K562 (cell line): ENCODE measurements at regions not wholly inside any gene's neighbourhood (a gene's known extent, or its start where the extent isn't known, plus 50 kb on each side); places are given as distances from the start of the nearest gene placed in this dataset.

Source experiments
- ATAC-seq: fragments of 200-7000 bp; cut with Tn5 transposase; 3 replicates; pipeline ENCODE4 v1.9.1; 2020; ENCODE audit warnings: moderate library complexity
- BruUV-seq: library from RNA; stranded (reverse); fragments of 400-500 nt; replicated peaks from 2 replicates; lab custom pipeline; 2021; lab: Mats Ljungman, UMichigan
- CTCF ChIA-PET: fragments of 300-600 bp; formaldehyde crosslinking; extraction: SDS; loops from one replicate; lab custom pipeline; 2021; ENCODE audit warnings: low intra/inter-chr PET ratio; lab: Yijun Ruan, JAX
- POLR2A ChIA-PET: fragments of 300-600, 350-650 bp; sonication (Branson Sonifier 250); formaldehyde crosslinking; extraction: SDS; loops from one replicate; lab custom pipeline; 2021; ENCODE audit warnings: antibody characterized with exemption, inconsistent platforms; lab: Yijun Ruan, JAX
- DNase-seq, 4 experiments: peaks; one replicate each; pipeline versions ENCODE4 v3.0.0 to v3.0.0-alpha.2; 2011 to 2018; ENCODE audit warnings: low spot score in 3 of 4, mixed read lengths in 3 of 4; ENCODE audit errors: extremely low read depth in 1 of 4
- FAIRE-seq: peaks from 2 replicates; lab custom pipeline; 2011; peaks lifted over from hg19 to GRCh38; lab: Jason Lieb, UNC
- H2AFZ ChIP-seq: 2 replicates; pipeline ENCODE4 v1.6.0; 2011; ENCODE audit warnings: low read depth, low read length, control low read depth, inconsistent platforms
- H3K27ac ChIP-seq: fragments of 200-600 bp; 3 replicates; pipeline ENCODE4 v1.8.0; 2011; ENCODE audit warnings: low read depth, mild to moderate bottlenecking, control low read depth, inconsistent platforms, low read length, moderate library complexity, mixed read lengths; ENCODE audit errors: extremely low read depth
- H3K27me3 ChIP-seq, 2 experiments: fragments of 300-600 bp in 1 of 2; 2 replicates in 1 of 2; 3 replicates in 1 of 2; pipeline versions ENCODE4 v1.6.0 to v1.8.0; 2011; ENCODE audit warnings: inconsistent platforms in 2 of 2, low read length in 2 of 2, mild to moderate bottlenecking in 1 of 2, mixed read lengths in 1 of 2, moderate library complexity in 1 of 2; ENCODE audit not compliant: control insufficient read depth in 2 of 2, insufficient read depth in 2 of 2
- H3K36me3 ChIP-seq: fragments of 300-600 bp; 3 replicates; pipeline ENCODE4 v1.8.0; 2011; ENCODE audit warnings: mild to moderate bottlenecking, low read length, inconsistent platforms; ENCODE audit not compliant: control insufficient read depth, insufficient read depth
- H3K4me1 ChIP-seq, 2 experiments: fragments of 200-600 bp in 1 of 2; replicated peaks in 1 of 2; 2 replicates in 1 of 2; 3 replicates in 1 of 2; pipeline versions ENCODE4 v1.5.1 to v1.8.0; 2011; ENCODE audit warnings: inconsistent platforms in 2 of 2, low read length in 2 of 2, mild to moderate bottlenecking in 1 of 2, mixed read lengths in 1 of 2, moderate library complexity in 1 of 2; ENCODE audit not compliant: control insufficient read depth in 2 of 2, insufficient read depth in 2 of 2
- H3K4me2 ChIP-seq: 2 replicates; pipeline ENCODE4 v1.6.1; 2011; ENCODE audit warnings: low read length, control low read depth, inconsistent platforms, mixed read lengths; ENCODE audit not compliant: insufficient read depth
- H3K4me3 ChIP-seq: fragments of 200-600 bp; sonication (generic), shearing (Covaris generic); 2 replicates; pipeline ENCODE4 v1.5.1; 2016; ENCODE audit warnings: control low read depth, inconsistent platforms
- H3K79me2 ChIP-seq: fragments of 200-600 bp; 3 replicates; pipeline ENCODE4 v1.8.0; 2011; ENCODE audit warnings: low read length, inconsistent platforms; ENCODE audit not compliant: control insufficient read depth, insufficient read depth
- H3K9ac ChIP-seq, 2 experiments: 2 replicates each; pipeline versions ENCODE4 v1.6.0 to v1.6.1; 2011; ENCODE audit warnings: low read depth in 2 of 2, low read length in 2 of 2, control low read depth in 1 of 2, inconsistent platforms in 1 of 2, mild to moderate bottlenecking in 1 of 2, mixed read lengths in 1 of 2; ENCODE audit not compliant: insufficient read depth in 1 of 2
- H3K9me1 ChIP-seq: one replicate; pipeline ENCODE4 v1.6.0; 2011; ENCODE audit warnings: inconsistent platforms, mild to moderate bottlenecking, low read length, moderate library complexity; ENCODE audit not compliant: control insufficient read depth, insufficient read depth
- H3K9me3 ChIP-seq: replicated peaks from 2 replicates; pipeline ENCODE4 v1.5.1; 2011; ENCODE audit warnings: low read depth, low read length, inconsistent platforms; ENCODE audit not compliant: control insufficient read depth, insufficient read depth
- H4K20me1 ChIP-seq: replicated peaks from 2 replicates; pipeline ENCODE4 v1.6.1; 2011; ENCODE audit warnings: low read length, inconsistent platforms, mixed read lengths; ENCODE audit not compliant: control insufficient read depth, insufficient read depth
- CEBPG ChIP-seq, 3 experiments: fragments of 200-800 bp in 1 of 3; sonication (Bioruptor generic) in 1 of 3; sonication (generic) in 1 of 3; formaldehyde crosslinking in 1 of 3; IDR thresholded peaks in 2 of 3; conservative IDR thresholded peaks in 1 of 3; 2 replicates each; pipeline versions ENCODE4 v1.6.1 to v1.8.0; 2016 to 2022; ENCODE audit warnings: missing compliant biosample characterization in 2 of 3, missing genetic modification characterization in 2 of 3, mild to moderate bottlenecking in 1 of 3, missing genetic modification reagents in 1 of 3
- CHD4 ChIP-seq: fragments of 200-600 bp; sonication (generic); IDR thresholded peaks from 3 replicates; pipeline ENCODE4 v1.6.1; 2012; ENCODE audit warnings: low read depth, mild to moderate bottlenecking, mixed read lengths, low read length, inconsistent platforms; ENCODE audit not compliant: insufficient read depth, insufficient replicate concordance, poor library complexity, severe bottlenecking
- DDX20 ChIP-seq: fragments of 450-650 bp; IDR thresholded peaks from 2 replicates; pipeline ENCODE4 v1.6.1; 2016; ENCODE audit warnings: missing genetic modification characterization, low read depth, mild to moderate bottlenecking, missing compliant biosample characterization, moderate library complexity
- ESRRB ChIP-seq: fragments of 250-450 bp; sonication (Bioruptor Pico); IDR thresholded peaks from 2 replicates; pipeline ENCODE4 v1.5.0; 2020; ENCODE audit warnings: mild to moderate bottlenecking, moderate library complexity, borderline replicate concordance
- ETV5 ChIP-seq: sonication (generic); formaldehyde crosslinking; IDR thresholded peaks from 2 replicates; pipeline ENCODE4 v1.4.0; 2020; ENCODE audit warnings: low read depth, mild to moderate bottlenecking, missing genetic modification reagents
- HNRNPLL ChIP-seq: fragments of 200-400 bp; formaldehyde crosslinking; IDR thresholded peaks from 2 replicates; pipeline ENCODE4 v1.6.1; 2017; ENCODE audit warnings: low read length, low read depth, mild to moderate bottlenecking; ENCODE audit not compliant: poor library complexity, severe bottlenecking
- KDM2B ChIP-seq: fragments of 250-450 bp; sonication (Bioruptor Pico); IDR thresholded peaks from 2 replicates; pipeline ENCODE4 v1.8.0; 2021; ENCODE audit warnings: mild to moderate bottlenecking, moderate library complexity
- SP1 ChIP-seq: sonication (generic); formaldehyde crosslinking; IDR thresholded peaks from 2 replicates; pipeline ENCODE4 v1.8.1; 2022; ENCODE audit warnings: mild to moderate bottlenecking, missing genetic modification reagents
- TCFL5 ChIP-seq: fragments of 250-450 bp; sonication (Bioruptor Pico); conservative IDR thresholded peaks from 2 replicates; pipeline ENCODE4 v1.6.1; 2021; ENCODE audit warnings: mild to moderate bottlenecking, moderate library complexity, matching md5 sums
- ZFX ChIP-seq: sonication (generic); formaldehyde crosslinking; IDR thresholded peaks from 2 replicates; pipeline ENCODE4 v1.8.0; 2022; ENCODE audit warnings: mild to moderate bottlenecking, missing genetic modification reagents, moderate library complexity
- ZNF140 ChIP-seq: fragments of 250-450 bp; sonication (Bioruptor Pico); IDR thresholded peaks from 2 replicates; pipeline ENCODE4 v1.8.0; 2021; ENCODE audit warnings: moderate library complexity, mild to moderate bottlenecking, inconsistent platforms
- ZNF224 ChIP-seq: sonication (generic); formaldehyde crosslinking; IDR thresholded peaks from 2 replicates; pipeline ENCODE4 v1.8.0; 2022; ENCODE audit warnings: mild to moderate bottlenecking, missing genetic modification reagents
- WGBS: fragments of 100-300 bp; shearing (Covaris generic); methylation state at CpG from one replicate; pipeline ENCODE4 v1.1.6; 2016; ENCODE audit warnings: low coverage, mixed read lengths; ENCODE audit not compliant: insufficient coverage; ENCODE audit errors: missing lambda C conversion rate; 5-methylcytosine and 5-hydroxymethylcytosine counted together
- in situ Hi-C: fragments of 300-500 bp; cut with MboI; formaldehyde crosslinking; loops from 4 replicates; pipeline ENCODE4 v1.15.0; 2018; ENCODE audit warnings: inconsistent platforms, mixed read lengths
- intact Hi-C: fragments of 100-400 bp; cut with micrococcal nuclease; formaldehyde crosslinking; loops from 2 replicates; pipeline ENCODE4 v1.14.2; 2022
- TF ChIP-seq, protein P1 (sequence below): IDR thresholded peaks from 2 replicates; pipeline ENCODE4 v1.6.1; 2014; ENCODE audit warnings: antibody characterized with exemption
- TF ChIP-seq, protein P2 (sequence below), 2 experiments: fragments of 450-650 bp in 1 of 2; sonication (generic) in 1 of 2; formaldehyde crosslinking in 1 of 2; IDR thresholded peaks in 1 of 2; conservative IDR thresholded peaks in 1 of 2; 2 replicates each; pipeline versions ENCODE4 v1.6.1 to v1.8.1; 2016 to 2023; ENCODE audit warnings: mild to moderate bottlenecking in 2 of 2, moderate library complexity in 2 of 2, inconsistent platforms in 1 of 2, missing genetic modification reagents in 1 of 2

DNA sequence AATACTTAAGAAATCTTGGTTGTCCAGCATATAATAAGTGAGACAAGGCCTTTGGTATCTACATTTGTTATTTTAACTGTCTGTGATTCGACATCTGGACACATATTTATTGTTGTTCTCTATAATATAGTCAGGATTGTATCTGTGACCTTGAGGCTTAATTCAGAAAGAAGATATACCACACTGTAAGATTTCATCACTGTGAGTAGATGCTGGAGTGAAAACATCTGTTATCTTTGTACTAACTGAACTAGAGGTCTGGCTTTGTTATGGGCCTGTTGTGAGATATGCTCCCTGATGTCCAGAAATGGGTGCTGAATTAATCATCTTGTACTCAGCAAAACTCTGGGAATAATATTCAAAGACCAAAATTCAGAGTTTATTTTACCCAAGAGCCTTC lies 148.5 kb downstream of the ISOC1 start:
- intact Hi-C loops (no loop called here), in situ Hi-C loops (no loop called here)
- DNase-seq (no peak), FAIRE-seq (no peak)
- Histone ChIP-seq H3K9me3 (no peaks in the 10 kb centered on the region), H3K4me1 (no peaks in the 10 kb centered on the region), H3K9me1 (no peaks in the 10 kb centered on the region), H3K79me2 (no peaks in the 10 kb centered on the region), H3K27me3 (no peaks in the 10 kb centered on the region), H3K4me2 (no peak overlapping the region), H3K9ac (no peak overlapping the region), H2AFZ (no peak overlapping the region), H4K20me1 (no peaks in the 10 kb centered on the region), H3K36me3 (no peaks in the 10 kb centered on the region)
- CTCF ChIA-PET: no interaction called here
- BruUV-seq: no TSS peak
- 0% methylated on average over 1 of the region's 1 CpG for WGBS
- TF ChIP-seq ESRRB (no peak), CHD4 (no peak), ZFX (no peak)
- TF ChIP-seq, protein P1, sequence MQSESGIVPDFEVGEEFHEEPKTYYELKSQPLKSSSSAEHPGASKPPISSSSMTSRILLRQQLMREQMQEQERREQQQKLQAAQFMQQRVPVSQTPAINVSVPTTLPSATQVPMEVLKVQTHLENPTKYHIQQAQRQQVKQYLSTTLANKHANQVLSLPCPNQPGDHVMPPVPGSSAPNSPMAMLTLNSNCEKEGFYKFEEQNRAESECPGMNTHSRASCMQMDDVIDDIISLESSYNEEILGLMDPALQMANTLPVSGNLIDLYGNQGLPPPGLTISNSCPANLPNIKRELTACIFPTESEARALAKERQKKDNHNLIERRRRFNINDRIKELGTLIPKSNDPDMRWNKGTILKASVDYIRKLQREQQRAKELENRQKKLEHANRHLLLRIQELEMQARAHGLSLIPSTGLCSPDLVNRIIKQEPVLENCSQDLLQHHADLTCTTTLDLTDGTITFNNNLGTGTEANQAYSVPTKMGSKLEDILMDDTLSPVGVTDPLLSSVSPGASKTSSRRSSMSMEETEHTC: no peak
- TF ChIP-seq, all 486 proteins: peak for 0
- POLR2A ChIA-PET: no interaction called here
- ATAC-seq: no peak
- Histone ChIP-seq H3K27ac (no peak overlapping the region), H3K4me3 (no peak overlapping the region)

DNA sequence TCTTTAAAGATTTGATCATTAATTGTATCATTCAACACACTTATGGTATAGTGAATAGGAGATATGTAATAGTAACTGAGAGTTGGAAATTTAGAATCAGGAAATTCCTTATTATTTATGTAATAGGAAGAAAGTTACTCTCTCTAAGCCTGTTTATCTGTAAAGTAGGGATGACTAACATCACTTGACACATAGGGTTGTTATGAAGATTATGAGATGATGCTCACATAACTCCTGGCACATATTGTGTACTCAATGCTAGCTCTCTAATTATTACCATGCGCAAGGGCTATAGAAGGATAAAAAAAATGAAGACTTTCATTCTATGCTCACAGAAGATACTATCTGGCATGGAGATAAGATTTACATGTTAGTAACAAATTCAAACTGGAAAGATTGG lies 149.9 kb downstream of the ISOC1 start:
- in situ Hi-C loops (no loop called here), intact Hi-C loops (no loop called here)
- H3K36me3 ChIP-seq: no peaks in the 10 kb centered on the region
- H4K20me1 ChIP-seq: no peaks in the 10 kb centered on the region
- DNase-seq (no peak), FAIRE-seq (no peak), ATAC-seq (no peak)
- no peaks in the 10 kb centered on the region for H3K79me2 ChIP-seq
- BruUV-seq: no TSS peak
- no peak overlapping the region for H3K27ac ChIP-seq
- H3K4me1 ChIP-seq: no peaks in the 10 kb centered on the region
- H3K9ac ChIP-seq: no peak overlapping the region
- CTCF ChIA-PET: no interaction called here
- no peak overlapping the region for H3K4me3 ChIP-seq
- no peaks in the 10 kb centered on the region for H3K9me1 ChIP-seq
- no peak overlapping the region for H3K4me2 ChIP-seq
- 27% methylated on average over 1 of the region's 1 CpG for WGBS
- no peak overlapping the region for H2AFZ ChIP-seq
- no peaks in the 10 kb centered on the region for H3K27me3 ChIP-seq
- no peaks in the 10 kb centered on the region for H3K9me3 ChIP-seq
- POLR2A ChIA-PET: no interaction called here
- TF ChIP-seq ZNF140 (CRISPR knock-in tag) (no peak), SP1 (CRISPR knock-in tag) (no peak), ETV5 (CRISPR knock-in tag) (no peak), ZNF224 (CRISPR knock-in tag) (no peak), HNRNPLL (no peak), KDM2B (CRISPR knock-in tag) (no peak), CEBPG (CRISPR knock-in tag; IDR thresholded peaks at IDR 0.05) (no peak), CEBPG (tag; conservative IDR thresholded peaks at IDR 0.05 in 1 of 2, IDR thresholded peaks at IDR 0.05 in 1 of 2) (no peak), TCFL5 (no peak), DDX20 (tag) (no peak)
- TF ChIP-seq, protein P2, sequence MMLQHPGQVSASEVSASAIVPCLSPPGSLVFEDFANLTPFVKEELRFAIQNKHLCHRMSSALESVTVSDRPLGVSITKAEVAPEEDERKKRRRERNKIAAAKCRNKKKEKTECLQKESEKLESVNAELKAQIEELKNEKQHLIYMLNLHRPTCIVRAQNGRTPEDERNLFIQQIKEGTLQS (IDR thresholded peaks at IDR 0.05): no peak
- TF ChIP-seq, protein P2 (CRISPR knock-in tag; conservative IDR thresholded peaks at IDR 0.05): no peak
